Inferior parietal cortex (tissue), 1 donor: ENCODE measurements at regions not wholly inside any gene's neighbourhood (a gene's known extent, or its start where the extent isn't known, plus 50 kb on each side); places are given as distances from the start of the nearest gene placed in this dataset.
A peak's percentile ranks its signal among the peaks of the same experiment; 100 is the strongest.

ENCODE experiments used
- DNase-seq: peaks from one replicate; pipeline ENCODE4 v3.0.0-alpha.2; 2016; ENCODE audit errors: extremely low spot score

DNA sequence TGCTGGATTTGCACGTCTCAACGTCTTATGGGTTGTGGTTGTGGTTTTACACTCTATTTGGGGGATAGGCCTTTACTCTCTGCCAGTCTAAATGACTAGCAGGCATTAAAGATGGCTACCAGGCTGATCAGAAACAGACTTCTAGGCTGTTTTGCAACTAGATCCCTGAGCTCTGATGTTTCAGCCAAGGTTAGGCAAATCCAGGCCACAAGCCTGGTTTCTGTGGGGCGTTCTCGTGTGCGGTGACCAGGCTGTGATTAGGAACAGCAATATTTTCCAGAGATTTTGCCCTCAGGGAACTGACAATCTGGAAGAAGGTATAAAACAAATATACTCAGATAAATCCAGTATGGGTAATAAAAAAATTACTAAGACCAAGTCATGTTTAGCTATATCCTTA lies 502.4 kb downstream of the INSC start:
- no peak for DNase-seq

DNA sequence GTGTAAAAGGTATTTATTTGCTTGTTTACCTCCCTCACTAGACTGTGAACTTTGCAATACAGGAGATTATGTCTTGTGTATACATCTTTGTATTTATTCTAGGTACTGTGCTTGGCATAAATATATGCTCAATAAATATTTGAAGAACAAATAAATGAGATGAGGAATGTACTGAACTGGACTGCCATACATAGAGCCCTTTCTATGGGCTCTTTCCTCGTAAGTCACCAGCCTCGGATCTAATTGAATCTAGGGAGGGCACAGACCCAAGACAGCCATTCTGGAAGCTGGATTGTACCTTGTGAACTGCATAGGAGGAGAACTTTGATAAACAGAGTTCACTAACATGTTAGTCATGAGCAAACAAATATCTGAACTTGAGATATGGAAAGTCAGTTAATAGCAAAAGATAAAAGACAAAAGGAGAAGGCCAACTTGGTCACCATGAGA lies 503.9 kb downstream of the INSC start:
- DNase-seq, result no peak

- DNase-seq, result no peak
Observed at GRCh38 chr11:15621565-15621964, 506.8 kb downstream of the INSC start.

DNA sequence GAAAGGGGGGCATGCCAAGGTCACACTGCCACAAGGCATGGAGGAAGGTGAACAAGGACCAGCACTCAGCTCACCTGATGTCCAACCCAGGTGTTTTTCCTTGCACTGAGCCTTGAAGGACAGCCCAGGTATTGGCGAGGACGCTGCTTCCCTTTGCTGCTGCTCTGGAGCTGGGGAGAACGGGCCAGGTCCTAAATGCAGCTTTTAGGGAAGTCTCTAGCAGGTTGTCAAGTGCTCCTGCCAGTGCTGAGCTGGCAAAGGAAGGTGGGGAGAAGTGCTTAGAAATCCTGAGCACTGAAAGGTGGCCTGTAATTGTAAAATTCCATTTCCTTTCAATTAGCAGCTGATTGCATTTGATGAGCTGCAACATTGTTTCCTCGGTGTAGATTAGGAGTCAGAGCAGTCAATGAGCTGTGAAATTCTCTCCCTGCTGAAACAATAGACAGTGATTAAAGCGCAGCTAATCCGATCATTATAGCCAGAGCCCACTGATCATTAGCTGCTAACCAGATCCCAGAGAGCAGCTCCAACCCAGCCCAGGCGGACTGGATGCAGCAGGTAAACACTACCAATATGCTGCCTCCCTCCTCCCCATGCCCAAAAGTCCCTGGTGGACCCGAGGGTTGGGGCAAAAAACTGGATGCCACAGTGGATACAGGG lies 507.6 kb downstream of the INSC start:
- no peak for DNase-seq

DNA sequence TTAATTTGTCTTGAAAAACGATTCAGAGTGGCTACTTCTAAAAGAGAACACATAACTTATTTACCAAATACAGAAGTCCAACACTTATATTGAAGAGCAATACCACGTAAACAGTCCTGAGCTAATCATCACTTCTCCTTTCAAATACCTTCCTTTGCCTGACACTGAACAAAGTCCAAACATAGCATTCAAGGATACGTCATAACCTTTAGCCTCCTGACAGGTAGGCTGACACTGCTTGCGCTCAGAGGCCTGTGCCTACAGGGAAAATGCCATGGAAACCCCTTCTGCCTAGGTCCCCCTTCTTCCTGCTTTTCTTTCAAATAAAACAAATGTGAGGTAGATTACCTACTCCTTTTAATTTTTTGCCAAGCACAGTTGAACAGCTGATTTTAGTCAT lies 510.0 kb downstream of the INSC start:
- DNase-seq, result no peak

DNA sequence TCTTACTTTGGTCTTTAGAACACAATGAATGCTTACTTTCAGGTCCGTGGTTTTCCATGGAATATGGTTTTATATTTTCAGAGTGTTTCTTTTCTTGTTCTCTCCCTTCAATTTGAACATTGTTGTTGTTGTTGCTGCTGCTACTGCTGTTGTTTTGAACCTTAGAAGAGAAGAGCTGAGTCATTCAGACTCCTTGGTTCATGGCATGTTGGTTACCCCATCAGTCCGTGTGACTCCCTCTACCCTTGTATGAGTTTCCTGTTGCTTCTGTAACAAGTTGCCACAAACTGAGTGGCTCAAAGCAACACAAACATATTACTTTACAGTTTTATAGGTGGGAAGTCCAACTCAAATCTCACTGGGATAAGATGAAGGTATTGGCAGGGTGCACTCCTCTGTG lies 511.0 kb downstream of the INSC start:
- no peak for DNase-seq

- DNase-seq, result no peak
Observed at GRCh38 chr11:15627560-15627959, 512.8 kb downstream of the INSC start.

DNA sequence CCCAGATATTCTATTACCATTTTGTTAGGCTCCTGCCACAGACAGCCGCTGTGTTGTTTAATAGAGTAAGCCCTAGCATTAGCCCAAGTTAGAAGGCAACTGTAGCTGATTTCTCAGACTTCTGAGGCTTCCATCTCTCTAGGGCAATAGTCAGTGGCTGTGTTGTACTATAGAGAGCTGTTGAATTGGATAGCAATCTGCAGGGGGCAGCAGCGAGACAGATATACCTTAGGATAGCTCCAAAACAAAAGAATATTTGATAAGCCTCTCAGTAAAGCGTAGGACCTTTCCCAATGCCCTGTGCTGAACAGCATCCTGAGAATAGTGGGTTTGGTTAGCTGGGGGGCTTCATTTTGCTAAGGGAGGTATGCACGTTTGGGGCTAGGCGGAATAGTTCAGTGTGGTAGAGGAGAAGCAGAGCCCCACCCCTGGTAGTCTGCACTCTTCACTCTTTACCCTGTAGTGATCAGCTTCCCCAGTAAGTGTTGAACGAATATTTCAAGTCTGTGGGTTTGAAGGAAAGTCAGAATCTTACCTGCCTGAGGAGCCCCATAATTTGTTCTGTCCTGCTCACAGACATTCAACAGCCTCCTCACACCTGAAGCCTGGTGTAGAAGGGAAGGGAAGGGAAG lies 515.1 kb downstream of the INSC start:
- DNase-seq, result no peak

GRCh38 chr11:15630896-15631295 lies 516.2 kb downstream of the INSC start:
- DNase-seq, result no peak

GRCh38 chr11:15635521-15635920 lies 520.8 kb downstream of the INSC start:
- DNase-seq, result no peak

GRCh38 chr11:15636521-15637089 lies 521.9 kb downstream of the INSC start:
- no peak for DNase-seq

- DNase-seq, result no peak
Observed at GRCh38 chr11:15638386-15638787, 523.7 kb downstream of the INSC start.

- DNase-seq, result no peak
Observed at GRCh38 chr11:15640318-15640717, 525.6 kb downstream of the INSC start.

- DNase-seq, result no peak
Observed at GRCh38 chr11:15641271-15642045, 526.7 kb downstream of the INSC start.

- DNase-seq, result no peak
Observed at GRCh38 chr11:15645201-15645600, 530.5 kb downstream of the INSC start.

DNA sequence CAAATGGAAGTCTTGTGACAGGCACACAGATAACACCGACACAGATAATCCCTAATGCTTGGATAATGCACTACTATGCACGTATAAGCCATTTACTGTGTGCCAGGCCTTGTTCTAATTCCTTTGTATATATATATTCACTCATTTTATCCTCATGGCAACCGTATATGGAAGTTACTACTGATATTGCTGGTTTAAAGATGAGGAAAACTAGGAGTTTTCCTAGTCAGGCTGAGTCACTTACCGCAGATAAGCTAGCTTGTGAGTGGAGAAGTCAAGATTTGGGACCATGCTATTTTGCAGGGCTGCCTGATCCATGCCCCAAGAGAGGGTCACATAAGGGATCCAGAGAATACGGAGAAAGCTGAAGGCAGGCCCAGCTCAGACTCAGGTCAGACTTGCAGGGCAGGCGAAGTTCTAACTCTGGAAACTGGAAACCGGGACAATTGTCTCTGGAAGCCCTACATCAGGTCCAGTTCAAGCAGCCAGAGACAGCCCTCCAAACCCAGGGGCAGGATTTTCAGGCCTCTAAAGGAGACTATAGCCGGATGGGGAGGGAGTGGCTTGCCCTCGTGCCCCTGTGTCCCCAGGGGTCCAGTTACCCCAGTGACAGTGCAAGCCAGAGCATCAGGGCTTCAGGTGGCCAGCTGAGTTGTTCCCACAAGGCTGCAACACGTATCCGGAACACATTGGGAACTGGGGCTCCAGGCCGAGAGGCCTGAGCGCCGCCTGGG lies 534.8 kb downstream of the INSC start:
- DNase-seq, result no peak

DNA sequence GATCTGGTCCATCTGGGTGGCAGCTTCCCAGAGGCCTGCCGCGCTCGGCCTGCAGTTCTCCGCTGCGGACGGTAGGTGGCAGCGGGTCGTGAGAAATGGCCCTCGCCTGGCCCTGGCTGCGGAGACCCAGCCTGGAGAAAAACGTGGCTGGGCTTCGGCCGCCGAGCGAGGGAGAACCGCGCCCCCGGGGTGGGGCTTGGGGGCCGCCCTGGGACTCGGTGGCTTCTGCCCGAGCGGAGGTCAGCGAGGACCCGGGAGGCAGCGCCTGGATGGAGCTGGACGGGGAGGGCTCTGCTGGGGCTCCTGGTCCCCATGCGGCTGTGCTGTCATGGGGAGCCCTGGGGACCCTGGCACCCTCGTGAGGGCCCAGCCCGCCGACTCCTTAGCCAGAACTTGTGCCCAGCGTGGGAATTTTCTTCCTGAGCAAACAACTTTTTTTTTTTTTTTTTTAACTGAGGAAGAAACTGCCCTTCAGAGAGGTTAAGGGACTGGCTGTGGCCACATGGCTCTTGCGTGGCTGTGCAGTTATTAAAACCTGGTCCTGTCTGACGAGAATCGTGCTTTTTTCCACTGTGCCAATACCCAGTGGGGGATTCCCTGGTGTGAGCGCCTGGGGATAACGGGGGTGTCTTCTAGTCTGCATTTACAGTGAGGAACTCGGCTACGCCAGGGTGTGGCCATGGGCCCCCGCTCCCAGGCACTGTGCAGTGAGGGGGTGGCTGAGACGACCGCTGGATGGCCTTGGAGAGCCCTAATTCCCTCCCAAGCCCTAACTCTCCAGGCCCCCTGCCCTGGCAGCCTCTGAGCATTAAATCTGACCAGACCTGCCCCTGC lies 535.6 kb downstream of the INSC start:
- DNase-seq, result peak; percentile 90

- no peak for DNase-seq
Observed at GRCh38 chr11:15651033-15651432, 536.3 kb downstream of the INSC start.

GRCh38 chr11:15651816-15652215 lies 537.1 kb downstream of the INSC start:
- no peak for DNase-seq

- no peak for DNase-seq
Observed at GRCh38 chr11:15653191-15653710, 538.5 kb downstream of the INSC start.

GRCh38 chr11:15654451-15654850 lies 539.7 kb downstream of the INSC start:
- no peak for DNase-seq
